Heart left ventricle (tissue), 13 donors: ENCODE measurements at regions not wholly inside any gene's neighbourhood (a gene's known extent, or its start where the extent isn't known, plus 50 kb on each side); places are given as distances from the start of the nearest gene placed in this dataset.

ENCODE experiments used
- CTCF ChIP-seq, 12 donors: fragments of 200-600 bp; sonication (generic) in 4 of 12; IDR thresholded peaks; one replicate each; pipeline versions ENCODE4 v1.5.0 to v1.8.0; 2018 to 2022; ENCODE audit warnings: antibody characterized with exemption in 12 of 12, mild to moderate bottlenecking in 5 of 12
- POLR2A ChIP-seq, 2 donors: fragments of 450-650 bp; IDR thresholded peaks; one replicate each; pipeline ENCODE4 v1.6.1; 2017; ENCODE audit warnings: antibody characterized with exemption in 2 of 2, mild to moderate bottlenecking in 2 of 2, moderate library complexity in 2 of 2
- donor health status: ischemic (EF 13 %, LVEDD 7.1; RV severe dilation, severe dysfunction).
- donor health status: DM: no; HTN: yes; CAD: no.
- donor health status: DM: no; HTN: no; CAD: no.
- donor health status: ischemic (EF 25% LVEDD 6.9; RV normal size, moderate dysfunction).
- donor health status: ischemic (EF 25% LVEDD 5.7; RV mildly dilated, moderate dysfunction).
- donor health status: ischemic (EF 35%, LVEDD 5.7; RV mildly dilated, moderate dysfunction).
- donor health status: nonischemic (EF 11% LVEDD 7.7; RV severe dilation, severe dysfunction).
- donor health status: DM: yes; HTN: yes; CAD: no.
- donor health status: PGD.
- donor health status: ischemic (EF 29% LVEDD 5.4; RV normal size, mild dysfunction).
- donor health status: nonischemic (EF 23%, LVEDD 6.1; RV moderate dilation, normal function).

DNA sequence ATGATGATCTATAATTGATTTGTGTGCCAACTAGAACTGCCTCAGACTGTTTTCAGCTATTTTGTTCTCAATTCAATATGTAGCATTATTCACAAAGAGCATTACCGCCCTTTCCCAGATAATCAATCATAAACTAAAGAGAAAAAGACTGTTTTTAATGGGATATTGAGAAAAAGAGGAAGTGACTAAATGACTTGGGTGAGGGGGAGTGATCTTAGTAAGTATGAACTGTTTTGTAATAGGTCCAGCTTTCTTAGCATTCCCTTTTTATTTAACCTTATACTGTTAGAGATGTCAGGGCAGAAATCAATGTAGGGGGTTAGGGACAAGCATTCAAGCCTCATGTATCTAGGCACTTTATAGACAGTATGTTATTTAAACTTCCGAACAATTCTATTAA is 157.8 kb upstream of the DPYD start:
- TF ChIP-seq CTCF (IDR thresholded peaks at IDR 0.05): no peak
- no peak for TF ChIP-seq POLR2A (IDR thresholded peaks at IDR 0.05)
